Nephron progenitor cell (in vitro differentiated cells): ENCODE measurements at regions not wholly inside any gene's neighbourhood (a gene's known extent, or its start where the extent isn't known, plus 50 kb on each side); places are given as distances from the start of the nearest gene placed in this dataset.

Source experiments
- DNase-seq: peaks from one replicate; pipeline ENCODE4 v3.0.0; 2021
- H3K27ac Mint-ChIP-seq: 2 replicates; pipeline ENCODE4 v1.8.0; 2021; ENCODE audit warnings: mild to moderate bottlenecking, moderate library complexity, mixed read lengths
- H3K27me3 Mint-ChIP-seq: 2 replicates; pipeline ENCODE4 v1.8.0; 2021; ENCODE audit warnings: mild to moderate bottlenecking, low read depth, mixed read lengths; ENCODE audit not compliant: poor library complexity
- H3K36me3 Mint-ChIP-seq: 2 replicates; pipeline ENCODE4 v1.8.0; 2021; ENCODE audit warnings: low read depth, mixed read lengths
- H3K4me1 Mint-ChIP-seq: 2 replicates; pipeline ENCODE4 v1.8.0; 2021; ENCODE audit warnings: mixed read lengths
- H3K4me3 Mint-ChIP-seq: 2 replicates; pipeline ENCODE4 v1.8.0; 2021; ENCODE audit warnings: mild to moderate bottlenecking, moderate library complexity, mixed read lengths
- H3K9me3 Mint-ChIP-seq: 2 replicates; pipeline ENCODE4 v1.8.0; 2021; ENCODE audit warnings: mild to moderate bottlenecking, moderate library complexity, mixed read lengths
- CTCF ChIP-seq: fragments of 200-600 bp; sonication (generic); IDR thresholded peaks from 2 replicates; pipeline ENCODE4 v1.5.0; 2021; ENCODE audit warnings: antibody characterized with exemption

DNA sequence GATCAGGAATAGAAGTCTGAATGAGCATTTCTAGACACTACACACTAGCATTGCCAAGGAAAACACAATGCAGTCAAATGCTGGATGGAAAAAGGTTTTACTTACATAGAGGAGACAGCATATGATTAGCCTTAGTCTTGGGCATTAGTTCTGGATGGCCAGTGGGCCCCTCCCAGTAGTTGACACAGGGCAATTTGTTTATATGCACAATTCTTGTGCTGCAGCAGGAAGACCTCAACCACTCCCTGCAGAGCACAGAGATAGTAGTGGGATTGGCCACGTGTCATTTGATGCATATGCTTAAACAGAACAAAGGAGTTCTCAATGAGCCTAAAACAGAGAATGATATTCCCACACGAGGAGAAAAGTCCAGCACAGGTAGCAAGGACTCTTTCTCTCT is 1496.2 kb upstream of the CDH6 start:
- Mint-ChIP-seq H3K4me1 (no peaks in the 10 kb centered on the region), H3K4me3 (no peak overlapping the region), H3K9me3 (no peaks in the 10 kb centered on the region), H3K36me3 (no peaks in the 10 kb centered on the region), H3K27me3 (no peaks in the 10 kb centered on the region), H3K27ac (no peak overlapping the region)
- DNase-seq: no peak
- no peak for TF ChIP-seq CTCF

GRCh38 chr5:29672678-29673077 is 1520.8 kb upstream of the CDH6 start:
- H3K9me3 Mint-ChIP-seq: peaks cover 6% of the 10 kb centered on the region
- H3K4me3 Mint-ChIP-seq: no peak overlapping the region
- no peak overlapping the region for H3K27ac Mint-ChIP-seq
- no peak for DNase-seq
- no peaks in the 10 kb centered on the region for H3K36me3 Mint-ChIP-seq
- H3K27me3 Mint-ChIP-seq: no peaks in the 10 kb centered on the region
- H3K4me1 Mint-ChIP-seq: no peaks in the 10 kb centered on the region
- no peak for TF ChIP-seq CTCF

- Mint-ChIP-seq H3K27ac (no peak overlapping the region), H3K4me3 (no peak overlapping the region), H3K9me3 (peaks cover 6% of the 10 kb centered on the region), H3K4me1 (no peaks in the 10 kb centered on the region), H3K27me3 (peaks cover 4% of the 10 kb centered on the region), H3K36me3 (no peaks in the 10 kb centered on the region)
- DNase-seq: no peak
- TF ChIP-seq CTCF: no peak
These were observed 1530.6 kb upstream of the CDH6 start for GRCh38 chr5:29662876-29663275.

GRCh38 chr5:29654954-29655353 is 1538.5 kb upstream of the CDH6 start:
- no peak overlapping the region for H3K4me3 Mint-ChIP-seq
- no peaks in the 10 kb centered on the region for H3K36me3 Mint-ChIP-seq
- no peak for TF ChIP-seq CTCF
- no peak overlapping the region for H3K27ac Mint-ChIP-seq
- DNase-seq: no peak
- H3K27me3 Mint-ChIP-seq: peaks cover 7% of the 10 kb centered on the region
- peaks cover 4% of the 10 kb centered on the region for H3K9me3 Mint-ChIP-seq
- H3K4me1 Mint-ChIP-seq: no peaks in the 10 kb centered on the region

DNA sequence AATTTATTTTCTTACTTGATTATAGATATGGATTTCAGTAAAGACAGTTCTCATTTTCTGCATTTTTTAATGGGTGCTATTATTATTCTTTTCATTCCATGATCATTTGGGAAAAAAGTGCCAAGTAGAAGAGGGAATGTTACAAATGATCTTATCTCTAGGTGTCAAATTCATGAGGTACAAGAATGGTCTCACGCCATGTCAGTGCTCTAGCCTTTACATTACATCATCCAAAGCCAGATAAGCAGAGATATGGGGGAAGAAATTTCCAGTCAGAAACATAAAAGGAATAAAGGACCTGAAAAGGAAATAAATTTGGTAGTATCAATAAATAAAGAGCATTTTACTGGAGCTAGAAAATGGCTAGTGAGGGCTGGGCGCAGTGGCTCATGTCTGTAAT is 1544.2 kb upstream of the CDH6 start:
- no peak for TF ChIP-seq CTCF
- no peaks in the 10 kb centered on the region for H3K36me3 Mint-ChIP-seq
- no peak overlapping the region for H3K4me3 Mint-ChIP-seq
- no peaks in the 10 kb centered on the region for H3K4me1 Mint-ChIP-seq
- H3K9me3 Mint-ChIP-seq: peaks cover 6% of the 10 kb centered on the region
- H3K27me3 Mint-ChIP-seq: no peaks in the 10 kb centered on the region
- no peak for DNase-seq
- H3K27ac Mint-ChIP-seq: no peak overlapping the region

DNA sequence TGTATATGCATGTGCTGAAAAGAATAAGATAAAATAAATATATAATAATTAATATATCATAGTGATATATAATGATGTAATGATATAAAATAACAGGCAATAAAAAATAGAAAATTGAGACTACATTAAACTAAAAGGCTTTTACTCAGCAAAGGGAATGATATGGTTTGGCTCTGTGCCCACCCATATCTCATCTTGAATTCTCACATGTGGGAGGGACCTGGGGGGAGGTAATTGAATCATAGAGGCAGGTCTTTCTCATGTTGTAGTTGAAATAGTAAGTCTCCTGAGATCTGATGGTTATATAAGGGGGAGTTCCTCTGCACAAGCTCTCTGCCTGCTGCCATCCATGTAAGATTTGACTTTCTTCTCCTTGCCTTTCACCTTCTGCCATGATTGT is 1550.9 kb upstream of the CDH6 start:
- H3K27ac Mint-ChIP-seq: no peak overlapping the region
- peaks cover 10% of the 10 kb centered on the region for H3K9me3 Mint-ChIP-seq
- DNase-seq: no peak
- TF ChIP-seq CTCF: no peak
- H3K4me3 Mint-ChIP-seq: no peak overlapping the region
- H3K4me1 Mint-ChIP-seq: no peaks in the 10 kb centered on the region
- peaks cover 3% of the 10 kb centered on the region for H3K27me3 Mint-ChIP-seq
- H3K36me3 Mint-ChIP-seq: no peaks in the 10 kb centered on the region
